DMS53 treated with DMSO at 0.1 percent for 48 hours (cell line): ENCODE measurements at regions not wholly inside any gene's neighbourhood (a gene's known extent, or its start where the extent isn't known, plus 50 kb on each side); places are given as distances from the start of the nearest gene placed in this dataset.

Experiments used
- DNase-seq: peaks from one replicate; lab custom pipeline; 2025; ENCODE audit not compliant: unreplicated experiment; lab: John Stamatoyannopoulos, UW

- DNase-seq: no peak
These were observed 147.6 kb upstream of the MIR17HG start for GRCh38 chr13:91199866-91200265.

DNA sequence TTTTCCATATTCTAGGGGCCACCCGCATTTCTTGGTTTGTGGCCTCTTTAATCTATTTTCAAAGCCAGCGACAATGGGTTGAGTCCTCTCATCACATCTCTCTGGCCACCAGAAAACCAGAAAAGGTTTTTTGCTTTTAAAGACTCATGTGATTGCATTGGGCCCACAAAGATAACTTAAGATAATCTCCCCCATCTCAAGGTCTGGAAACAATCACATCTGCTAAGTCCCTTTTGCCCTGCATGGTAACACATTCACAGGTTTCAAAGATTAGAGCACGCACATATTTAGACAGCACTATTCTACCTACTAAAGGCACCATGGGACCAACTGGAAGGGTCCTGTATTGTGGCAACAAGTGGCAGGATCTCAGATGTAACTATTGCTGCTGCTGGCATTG, 147.0 kb upstream of the MIR17HG start:
- DNase-seq: no peak

DNA sequence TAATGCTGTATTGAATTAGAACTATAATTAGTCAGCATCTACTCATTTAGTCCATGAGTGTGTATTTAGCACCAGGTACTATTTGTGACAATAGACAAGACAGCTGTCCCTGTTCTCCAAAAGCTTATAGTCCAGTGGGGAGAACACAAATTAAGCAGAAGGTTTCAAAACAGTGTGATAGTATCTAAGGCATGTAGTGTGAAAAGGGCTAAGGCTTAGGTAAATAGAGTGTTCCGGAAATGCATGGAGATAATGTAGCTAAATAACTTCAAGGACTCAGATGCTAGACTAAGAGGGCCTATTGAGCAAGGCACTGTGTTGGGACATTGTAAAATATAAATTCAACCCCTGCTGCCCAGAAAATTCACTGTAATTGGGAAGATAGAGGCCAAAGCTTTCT, 144.1 kb upstream of the MIR17HG start:
- DNase-seq: peak; percentile 13

DNA sequence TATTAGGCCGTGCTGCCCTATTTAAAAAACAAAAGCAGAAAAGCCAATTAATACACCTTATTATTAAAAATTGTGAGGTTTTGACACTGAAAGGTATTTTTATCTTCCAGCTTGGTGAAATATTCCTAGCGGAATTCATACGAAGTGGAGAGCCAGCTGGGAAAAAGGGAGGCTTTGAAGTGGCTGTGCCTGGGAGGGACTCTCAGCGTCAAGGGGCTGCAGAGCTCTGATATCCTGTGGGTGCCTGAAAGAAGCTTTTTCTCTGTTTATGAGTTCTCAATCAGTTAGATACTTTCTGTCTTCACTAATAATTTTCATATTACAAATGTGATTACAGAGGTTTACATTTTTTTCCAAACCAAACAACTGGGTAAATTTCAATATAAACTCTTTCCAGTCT, 140.2 kb upstream of the MIR17HG start:
- no peak for DNase-seq

DNA sequence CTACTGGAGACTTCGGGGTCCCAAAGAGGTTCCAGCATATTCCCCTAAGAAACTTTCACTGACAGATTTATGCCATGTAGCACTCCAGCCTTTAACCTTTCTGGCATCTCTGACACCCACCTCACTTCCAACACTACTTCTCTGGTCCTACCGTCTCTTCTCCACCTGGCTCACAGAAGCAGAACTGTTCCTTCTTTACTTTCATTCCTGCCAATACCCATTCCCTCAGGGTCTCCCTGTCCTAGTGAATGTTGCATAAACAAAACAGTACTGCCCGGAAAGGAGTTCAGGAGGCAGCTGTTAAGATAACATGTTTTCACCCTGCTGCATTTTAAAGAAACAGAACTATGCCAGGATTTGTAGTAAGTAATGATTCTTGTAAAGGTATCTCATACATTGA, 136.0 kb upstream of the MIR17HG start:
- no peak for DNase-seq

GRCh38 chr13:91212231-91212630, 135.3 kb upstream of the MIR17HG start:
- no peak for DNase-seq

GRCh38 chr13:91214031-91214430, 133.5 kb upstream of the MIR17HG start:
- no peak for DNase-seq

DNA sequence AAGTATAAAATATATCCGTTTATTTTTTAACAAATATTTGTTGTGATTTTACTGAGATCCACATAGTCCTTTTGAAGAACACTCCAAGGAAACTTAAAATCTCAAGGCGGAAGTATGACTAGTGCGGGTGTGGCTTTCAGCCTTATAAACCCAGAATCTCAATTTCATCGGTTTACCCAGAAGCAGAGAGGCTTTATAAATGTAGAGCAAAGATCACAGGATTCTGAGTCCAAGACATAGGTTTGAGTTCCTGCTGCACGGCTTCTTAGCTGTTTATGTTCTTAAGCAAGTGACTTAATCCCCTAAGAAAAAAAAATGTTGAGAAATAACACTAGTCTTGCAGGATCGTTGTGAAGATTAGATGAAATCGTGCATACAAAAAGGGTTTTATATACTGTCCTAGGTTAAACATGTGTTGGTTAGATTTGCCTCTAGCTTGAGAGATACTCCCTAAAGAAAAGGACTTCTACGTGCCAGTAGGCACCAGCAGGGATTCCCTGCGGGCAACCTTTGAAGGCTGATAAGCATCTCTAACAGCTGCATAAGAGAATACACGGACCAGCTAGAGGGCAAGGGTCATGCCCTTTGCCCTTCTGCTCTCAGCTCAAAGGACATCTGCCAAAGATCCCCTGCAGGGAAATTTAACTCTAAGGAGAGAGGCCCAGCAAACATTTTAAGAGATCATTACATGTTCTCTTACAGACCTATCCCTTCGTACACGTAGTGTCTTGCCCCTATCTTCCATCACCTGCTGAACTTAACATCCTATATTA, 130.4 kb upstream of the MIR17HG start:
- DNase-seq: no peak

GRCh38 chr13:91219201-91219600, 128.3 kb upstream of the MIR17HG start:
- no peak for DNase-seq

GRCh38 chr13:91220872-91221271, 126.6 kb upstream of the MIR17HG start:
- no peak for DNase-seq

DNA sequence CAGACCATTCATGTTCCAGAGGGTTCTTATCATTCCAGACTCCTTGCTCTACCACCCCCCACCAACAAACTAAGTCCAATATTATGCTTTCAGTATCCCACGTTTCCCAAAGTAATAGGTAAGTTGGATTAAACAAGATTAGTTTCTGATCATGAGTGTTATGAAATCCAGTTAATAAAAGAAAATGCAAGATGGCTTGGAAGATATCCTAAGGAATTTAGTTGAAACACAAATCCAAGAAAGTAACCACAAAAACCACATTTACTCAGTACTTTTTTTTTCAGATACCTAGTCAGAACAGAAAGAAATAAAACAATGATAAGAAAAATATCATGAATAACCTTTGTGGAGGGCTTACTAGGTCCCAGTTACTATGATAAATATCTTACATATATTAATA, 119.4 kb upstream of the MIR17HG start:
- no peak for DNase-seq

GRCh38 chr13:91228940-91229339, 118.5 kb upstream of the MIR17HG start:
- DNase-seq: no peak

- no peak for DNase-seq
These were observed 114.8 kb upstream of the MIR17HG start for GRCh38 chr13:91232716-91233115.

DNA sequence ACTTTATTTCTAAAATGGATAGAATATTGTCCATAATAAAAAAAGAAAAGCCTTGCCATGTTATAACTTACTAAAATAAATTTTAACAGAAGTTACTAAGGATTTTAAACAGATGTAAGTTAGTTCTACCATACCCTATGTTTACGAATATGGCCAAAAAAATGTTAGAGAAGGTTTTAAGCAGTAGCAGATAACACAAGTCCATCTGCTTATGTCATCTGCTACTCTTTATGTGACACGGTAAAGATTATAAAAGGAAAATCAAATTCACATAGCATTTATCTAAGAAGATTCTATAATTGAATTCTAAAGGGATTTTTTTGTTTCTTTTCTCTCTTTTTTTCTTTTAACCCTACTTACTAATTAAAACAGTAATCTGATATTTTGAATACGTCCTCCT, 114.2 kb upstream of the MIR17HG start:
- DNase-seq: no peak

- no peak for DNase-seq
These were observed 111.3 kb upstream of the MIR17HG start for GRCh38 chr13:91236182-91236581.

- no peak for DNase-seq
These were observed 110.6 kb upstream of the MIR17HG start for GRCh38 chr13:91236921-91237320.

GRCh38 chr13:91238036-91238435, 109.5 kb upstream of the MIR17HG start:
- no peak for DNase-seq

DNA sequence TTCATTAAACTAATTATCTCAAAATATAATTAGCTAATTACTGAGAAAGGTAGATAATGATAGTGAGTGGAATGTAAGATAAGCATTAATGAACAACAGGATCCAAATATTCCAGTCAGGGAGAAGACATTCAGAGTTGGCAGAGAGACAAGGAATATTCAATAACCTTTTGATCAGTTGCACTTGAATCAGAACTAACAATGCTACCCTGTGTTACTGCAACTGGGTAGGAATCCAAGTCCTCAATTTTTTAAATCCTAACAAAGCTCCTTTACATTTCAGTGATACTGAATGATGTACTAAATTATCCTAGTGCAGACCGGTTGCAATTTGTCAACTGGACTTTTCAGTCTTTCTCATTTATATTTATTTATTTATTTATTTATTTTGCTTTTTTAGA, 107.1 kb upstream of the MIR17HG start:
- no peak for DNase-seq

GRCh38 chr13:91241221-91241933, 106.1 kb upstream of the MIR17HG start:
- no peak for DNase-seq

GRCh38 chr13:91242652-91243051, 104.8 kb upstream of the MIR17HG start:
- no peak for DNase-seq

DNA sequence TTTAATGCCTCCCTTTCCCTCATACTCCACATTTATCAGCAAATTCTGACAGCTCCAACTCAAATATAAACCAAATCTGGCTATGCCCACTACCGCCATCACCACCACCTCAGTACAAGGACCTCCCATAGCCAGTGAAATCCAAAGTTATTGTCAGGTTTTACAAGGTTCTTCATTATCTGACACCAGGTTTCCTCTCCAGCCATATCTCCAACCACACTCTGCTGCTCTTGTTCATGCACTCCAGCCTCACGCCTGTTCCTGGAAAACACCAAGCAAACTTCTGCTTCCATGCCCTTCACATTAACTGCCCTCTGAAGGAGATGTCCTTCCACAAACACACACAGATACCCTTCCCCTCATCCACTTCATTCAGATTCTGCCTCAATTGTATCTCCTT, 102.2 kb upstream of the MIR17HG start:
- no peak for DNase-seq

GRCh38 chr13:91247768-91248167, 99.7 kb upstream of the MIR17HG start:
- peak; percentile 0 for DNase-seq

GRCh38 chr13:91248249-91248648, 99.2 kb upstream of the MIR17HG start:
- DNase-seq: no peak
